Osteocyte (in vitro differentiated cells): ENCODE measurements at regions not wholly inside any gene's neighbourhood (a gene's known extent, or its start where the extent isn't known, plus 50 kb on each side); places are given as distances from the start of the nearest gene placed in this dataset.

Source experiments
- DNase-seq: peaks from one replicate; pipeline ENCODE4 v3.0.0; 2021; ENCODE audit warnings: mixed read lengths; ENCODE audit not compliant: unreplicated experiment; ENCODE audit errors: extremely low spot score
- H3K27ac Mint-ChIP-seq: one replicate; pipeline ENCODE4 v1.8.0; 2021; ENCODE audit warnings: mild to moderate bottlenecking, mixed read lengths; ENCODE audit not compliant: unreplicated experiment
- H3K27me3 Mint-ChIP-seq: one replicate; pipeline ENCODE4 v1.8.0; 2021; ENCODE audit warnings: mixed read lengths; ENCODE audit not compliant: unreplicated experiment
- H3K36me3 Mint-ChIP-seq: one replicate; pipeline ENCODE4 v1.8.0; 2021; ENCODE audit warnings: mixed read lengths; ENCODE audit not compliant: unreplicated experiment
- H3K4me1 Mint-ChIP-seq: one replicate; pipeline ENCODE4 v1.8.0; 2021; ENCODE audit warnings: mixed read lengths; ENCODE audit not compliant: unreplicated experiment
- H3K4me3 Mint-ChIP-seq: one replicate; pipeline ENCODE4 v1.8.0; 2021; ENCODE audit warnings: mild to moderate bottlenecking, moderate library complexity, mixed read lengths; ENCODE audit not compliant: unreplicated experiment
- H3K9me3 Mint-ChIP-seq: one replicate; pipeline ENCODE4 v1.8.0; 2021; ENCODE audit warnings: mixed read lengths; ENCODE audit not compliant: unreplicated experiment
- TF ChIP-seq, protein P1 (sequence below): fragments of 200-600 bp; sonication (generic); IDR thresholded peaks from 2 replicates; pipeline ENCODE4 v1.5.0; 2021; ENCODE audit warnings: antibody characterized with exemption, mild to moderate bottlenecking, moderate library complexity

DNA sequence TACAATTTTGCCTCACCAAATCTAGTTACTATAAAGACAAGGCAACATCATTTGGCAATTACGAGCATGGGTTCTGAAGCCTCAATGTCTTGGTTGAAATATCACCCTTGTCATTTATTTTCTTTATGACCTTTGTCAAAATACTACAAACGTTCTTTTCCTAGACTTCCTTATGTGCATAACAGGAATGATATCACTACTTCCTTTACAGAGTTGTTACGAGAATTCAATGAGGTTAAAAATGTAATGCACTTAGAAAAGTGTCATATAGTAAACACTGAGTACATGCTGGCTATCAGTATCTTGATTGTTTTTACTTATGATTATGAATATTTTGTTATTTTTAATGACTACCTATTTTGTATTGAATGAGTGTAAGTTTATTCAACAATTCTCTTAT is 640.9 kb upstream of the CCNG1 start:
- TF ChIP-seq, protein P1, sequence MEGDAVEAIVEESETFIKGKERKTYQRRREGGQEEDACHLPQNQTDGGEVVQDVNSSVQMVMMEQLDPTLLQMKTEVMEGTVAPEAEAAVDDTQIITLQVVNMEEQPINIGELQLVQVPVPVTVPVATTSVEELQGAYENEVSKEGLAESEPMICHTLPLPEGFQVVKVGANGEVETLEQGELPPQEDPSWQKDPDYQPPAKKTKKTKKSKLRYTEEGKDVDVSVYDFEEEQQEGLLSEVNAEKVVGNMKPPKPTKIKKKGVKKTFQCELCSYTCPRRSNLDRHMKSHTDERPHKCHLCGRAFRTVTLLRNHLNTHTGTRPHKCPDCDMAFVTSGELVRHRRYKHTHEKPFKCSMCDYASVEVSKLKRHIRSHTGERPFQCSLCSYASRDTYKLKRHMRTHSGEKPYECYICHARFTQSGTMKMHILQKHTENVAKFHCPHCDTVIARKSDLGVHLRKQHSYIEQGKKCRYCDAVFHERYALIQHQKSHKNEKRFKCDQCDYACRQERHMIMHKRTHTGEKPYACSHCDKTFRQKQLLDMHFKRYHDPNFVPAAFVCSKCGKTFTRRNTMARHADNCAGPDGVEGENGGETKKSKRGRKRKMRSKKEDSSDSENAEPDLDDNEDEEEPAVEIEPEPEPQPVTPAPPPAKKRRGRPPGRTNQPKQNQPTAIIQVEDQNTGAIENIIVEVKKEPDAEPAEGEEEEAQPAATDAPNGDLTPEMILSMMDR: no peak
- no peaks in the 10 kb centered on the region for H3K27me3 Mint-ChIP-seq
- no peak overlapping the region for H3K4me3 Mint-ChIP-seq
- no peaks in the 10 kb centered on the region for H3K36me3 Mint-ChIP-seq
- DNase-seq: no peak
- peaks cover 19% of the 10 kb centered on the region for H3K9me3 Mint-ChIP-seq
- no peaks in the 10 kb centered on the region for H3K4me1 Mint-ChIP-seq
- no peak overlapping the region for H3K27ac Mint-ChIP-seq

DNA sequence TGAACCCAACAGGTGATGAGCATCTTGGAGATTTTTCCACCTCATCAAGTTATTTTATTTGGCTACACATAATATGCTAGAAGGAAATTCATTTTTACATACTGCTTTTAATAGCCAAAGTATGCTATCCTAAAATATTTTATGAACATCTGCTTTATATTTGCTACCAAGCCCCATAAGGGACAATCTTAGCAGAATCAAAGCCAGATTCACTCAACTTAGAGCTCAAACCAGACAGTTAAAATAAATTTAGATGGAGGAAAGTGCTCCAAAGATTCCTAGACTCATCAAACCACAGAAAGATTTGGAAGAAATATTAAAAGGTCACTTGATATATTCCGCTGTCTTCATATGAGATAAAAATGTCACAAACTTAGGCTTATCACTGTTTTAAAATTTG is 637.1 kb upstream of the CCNG1 start:
- no peak overlapping the region for H3K4me3 Mint-ChIP-seq
- H3K4me1 Mint-ChIP-seq: no peaks in the 10 kb centered on the region
- TF ChIP-seq, protein P1: no peak
- H3K27me3 Mint-ChIP-seq: no peaks in the 10 kb centered on the region
- no peaks in the 10 kb centered on the region for H3K36me3 Mint-ChIP-seq
- no peak overlapping the region for H3K27ac Mint-ChIP-seq
- DNase-seq: no peak
- peaks cover 14% of the 10 kb centered on the region for H3K9me3 Mint-ChIP-seq

DNA sequence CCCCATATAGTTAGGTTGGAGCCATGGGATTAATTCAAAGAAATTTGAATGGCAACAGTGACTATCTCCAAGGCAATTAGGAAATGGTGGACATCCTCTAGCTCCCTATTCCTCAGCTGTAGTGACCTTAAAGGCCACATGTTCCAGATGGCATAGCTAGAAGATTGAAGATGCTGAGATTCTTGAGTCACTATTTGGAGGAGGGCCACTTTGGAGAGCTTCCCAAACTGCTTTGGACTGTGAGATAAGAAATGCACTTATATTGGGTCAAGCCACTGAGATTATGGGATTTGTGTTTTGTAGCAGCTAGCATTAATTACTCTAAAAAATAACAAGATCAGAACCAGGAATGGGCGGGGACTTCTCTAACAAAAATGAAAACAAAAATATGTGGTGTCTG is 636.2 kb upstream of the CCNG1 start:
- no peak for DNase-seq
- TF ChIP-seq, protein P1: no peak
- Mint-ChIP-seq H3K4me1 (no peaks in the 10 kb centered on the region), H3K4me3 (no peak overlapping the region), H3K9me3 (peaks cover 14% of the 10 kb centered on the region), H3K36me3 (no peaks in the 10 kb centered on the region), H3K27me3 (no peaks in the 10 kb centered on the region), H3K27ac (no peak overlapping the region)

DNA sequence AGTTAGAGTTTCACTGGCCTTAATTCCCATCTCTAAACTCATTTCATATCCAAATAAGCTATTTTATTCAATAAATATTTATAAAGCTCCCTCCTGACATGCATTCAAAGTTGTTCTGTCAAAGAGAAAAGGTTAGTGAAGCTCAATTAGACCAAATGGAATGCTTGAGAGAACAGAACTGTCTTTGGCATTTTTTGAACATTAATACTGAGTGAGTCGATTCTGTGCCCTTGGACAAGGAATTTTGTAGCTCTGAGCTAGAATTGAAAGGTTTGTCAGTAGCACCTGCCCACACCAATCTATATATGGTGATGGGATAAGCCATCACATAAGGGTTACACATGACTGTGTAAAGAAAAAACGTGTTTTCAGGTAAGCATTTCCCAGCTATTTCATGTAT is 631.2 kb upstream of the CCNG1 start:
- no peaks in the 10 kb centered on the region for H3K36me3 Mint-ChIP-seq

DNA sequence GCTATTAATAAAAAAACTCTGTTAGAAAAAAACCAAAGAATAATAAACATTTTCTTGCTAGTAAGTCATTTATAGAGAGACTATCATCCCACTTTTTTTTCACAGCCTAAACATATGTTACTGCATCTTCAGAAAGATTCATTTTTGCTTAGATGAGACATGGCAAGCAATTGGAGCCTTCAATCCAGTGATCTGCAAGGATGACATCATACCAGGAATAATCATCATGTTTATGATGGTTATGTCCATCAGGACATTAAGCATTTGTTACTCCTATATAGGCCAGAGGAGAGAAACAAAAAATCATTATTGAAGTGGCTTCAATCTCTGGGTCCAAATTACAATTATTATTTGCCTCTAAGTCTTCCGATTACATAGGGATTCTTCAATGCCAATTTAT is 626.3 kb upstream of the CCNG1 start:
- H3K9me3 Mint-ChIP-seq: peaks cover 17% of the 10 kb centered on the region
- no peaks in the 10 kb centered on the region for H3K4me1 Mint-ChIP-seq
- no peak overlapping the region for H3K4me3 Mint-ChIP-seq
- no peaks in the 10 kb centered on the region for H3K27me3 Mint-ChIP-seq
- no peak overlapping the region for H3K27ac Mint-ChIP-seq
- H3K36me3 Mint-ChIP-seq: no peaks in the 10 kb centered on the region
- TF ChIP-seq, protein P1: no peak
- no peak for DNase-seq

More for the DNA sequence above, 631.2 kb upstream of the CCNG1 start:
- H3K27me3 Mint-ChIP-seq: no peaks in the 10 kb centered on the region
- H3K4me3 Mint-ChIP-seq: no peak overlapping the region
- TF ChIP-seq, protein P1: no peak
- H3K9me3 Mint-ChIP-seq: peaks cover 11% of the 10 kb centered on the region
- no peak overlapping the region for H3K27ac Mint-ChIP-seq
- no peaks in the 10 kb centered on the region for H3K4me1 Mint-ChIP-seq
- no peak for DNase-seq
